ENCODE measurements at regions not wholly inside any gene's neighbourhood (a gene's known extent, or its start where the extent isn't known, plus 50 kb on each side); places are given as distances from the start of the nearest gene placed in this dataset.

- Histone ChIP-seq H3K27ac (no peak overlapping the region), H3K4me1 (no peaks in the 10 kb centered on the region), H3K27me3 (no peaks in the 10 kb centered on the region), H3K4me3 (no peak overlapping the region), H3K36me3 (no peaks in the 10 kb centered on the region), H3K9me3 (no peaks in the 10 kb centered on the region)
- no peak for DNase-seq
- TF ChIP-seq POLR2A (IDR thresholded peaks at IDR 0.05) = no peak
- TF ChIP-seq CTCF (IDR thresholded peaks at IDR 0.05) = no peak
- intact Hi-C loops (cut with DNase I; ENCODE audit: low total_unique reads) = no loop called here
These were observed 412.8 kb upstream of the LYPLAL1 start for GRCh38 chr1:218760601-218761570.

GRCh38 chr1:218763538-218763937 lies 410.1 kb upstream of the LYPLAL1 start:
- no peak overlapping the region for H3K4me3 ChIP-seq
- no peak for TF ChIP-seq POLR2A (IDR thresholded peaks at IDR 0.05)
- H3K27ac ChIP-seq = no peak overlapping the region
- no peaks in the 10 kb centered on the region for H3K9me3 ChIP-seq
- H3K36me3 ChIP-seq = no peaks in the 10 kb centered on the region
- H3K4me1 ChIP-seq = no peaks in the 10 kb centered on the region
- intact Hi-C loops (cut with DNase I; ENCODE audit: low total_unique reads) = no loop called here
- H3K27me3 ChIP-seq = no peaks in the 10 kb centered on the region
- DNase-seq = no peak

GRCh38 chr1:218765753-218766152 lies 407.9 kb upstream of the LYPLAL1 start:
- H3K27ac ChIP-seq = no peak overlapping the region
- DNase-seq = no peak

GRCh38 chr1:218771931-218772330 lies 401.7 kb upstream of the LYPLAL1 start:
- H3K4me3 ChIP-seq = no peak overlapping the region
- H3K27me3 ChIP-seq = no peaks in the 10 kb centered on the region
- TF ChIP-seq POLR2A (IDR thresholded peaks at IDR 0.05) (no peak), CTCF (IDR thresholded peaks at IDR 0.05) (no peak)
- no peaks in the 10 kb centered on the region for H3K9me3 ChIP-seq
- intact Hi-C loops (cut with DNase I; ENCODE audit: low total_unique reads) = no loop called here
- H3K27ac ChIP-seq = no peak overlapping the region
- no peak for DNase-seq
- no peaks in the 10 kb centered on the region for H3K36me3 ChIP-seq
- no peaks in the 10 kb centered on the region for H3K4me1 ChIP-seq

More at GRCh38 chr1:218765753-218766152, 407.9 kb upstream of the LYPLAL1 start:
- TF ChIP-seq POLR2A (IDR thresholded peaks at IDR 0.05) (no peak), CTCF (IDR thresholded peaks at IDR 0.05) (no peak)
- Histone ChIP-seq H3K9me3 (no peaks in the 10 kb centered on the region), H3K4me1 (no peaks in the 10 kb centered on the region), H3K36me3 (no peaks in the 10 kb centered on the region), H3K4me3 (no peak overlapping the region), H3K27me3 (no peaks in the 10 kb centered on the region)
- intact Hi-C loops (cut with DNase I; ENCODE audit: low total_unique reads) = no loop called here

- Histone ChIP-seq H3K27ac (no peak overlapping the region), H3K4me3 (no peak overlapping the region), H3K4me1 (no peaks in the 10 kb centered on the region), H3K27me3 (no peaks in the 10 kb centered on the region), H3K9me3 (no peaks in the 10 kb centered on the region), H3K36me3 (no peaks in the 10 kb centered on the region)
- DNase-seq = no peak
- intact Hi-C loops (cut with DNase I; ENCODE audit: low total_unique reads) = no loop called here
- no peak for TF ChIP-seq CTCF (IDR thresholded peaks at IDR 0.05)
These were observed 401.1 kb upstream of the LYPLAL1 start for GRCh38 chr1:218772575-218772974.

Measured in uterus (tissue), 3 donors.